ENCODE measurements at regions not wholly inside any gene's neighbourhood (a gene's known extent, or its start where the extent isn't known, plus 50 kb on each side); places are given as distances from the start of the nearest gene placed in this dataset.

DNA sequence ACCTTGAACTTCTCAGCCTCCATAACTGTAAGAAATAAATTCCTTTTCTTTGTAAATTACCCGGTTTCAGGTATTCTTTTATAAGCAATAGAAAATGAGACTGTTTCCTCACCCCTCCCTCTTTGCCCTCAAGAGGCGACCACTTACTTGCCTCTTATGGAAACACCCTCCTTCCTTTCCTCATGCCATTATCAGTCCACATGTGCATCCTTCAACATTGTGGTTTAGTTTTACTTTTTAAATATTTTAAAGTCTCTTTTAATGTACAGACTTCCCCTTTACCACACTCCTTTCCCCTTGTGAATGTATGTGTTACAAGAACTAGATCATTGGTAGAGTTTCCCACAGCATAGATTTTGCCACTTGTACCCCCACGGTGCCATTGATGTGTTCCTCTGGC, 202.4 kb upstream of the SIX2 start:
- TF ChIP-seq PPARA (CRISPR knock-in tag; IDR thresholded peaks at IDR 0.05; ENCODE audit: borderline replicate concordance): no peak
- no peak for TF ChIP-seq GLIS3 (CRISPR knock-in tag; IDR thresholded peaks at IDR 0.05)
- TF ChIP-seq, protein P1, sequence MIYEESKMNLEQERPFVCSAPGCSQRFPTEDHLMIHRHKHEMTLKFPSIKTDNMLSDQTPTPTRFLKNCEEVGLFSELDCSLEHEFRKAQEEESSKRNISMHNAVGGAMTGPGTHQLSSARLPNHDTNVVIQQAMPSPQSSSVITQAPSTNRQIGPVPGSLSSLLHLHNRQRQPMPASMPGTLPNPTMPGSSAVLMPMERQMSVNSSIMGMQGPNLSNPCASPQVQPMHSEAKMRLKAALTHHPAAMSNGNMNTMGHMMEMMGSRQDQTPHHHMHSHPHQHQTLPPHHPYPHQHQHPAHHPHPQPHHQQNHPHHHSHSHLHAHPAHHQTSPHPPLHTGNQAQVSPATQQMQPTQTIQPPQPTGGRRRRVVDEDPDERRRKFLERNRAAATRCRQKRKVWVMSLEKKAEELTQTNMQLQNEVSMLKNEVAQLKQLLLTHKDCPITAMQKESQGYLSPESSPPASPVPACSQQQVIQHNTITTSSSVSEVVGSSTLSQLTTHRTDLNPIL (CRISPR knock-in tag; IDR thresholded peaks at IDR 0.05; ENCODE audit: low read depth): no peak
- TF ChIP-seq ZNF565 (CRISPR knock-in tag; conservative IDR thresholded peaks at IDR 0.05; ENCODE audit: low read depth): no peak
- no peak for TF ChIP-seq CSDC2 (CRISPR knock-in tag; IDR thresholded peaks at IDR 0.05)
- TF ChIP-seq SNAI2 (CRISPR knock-in tag; IDR thresholded peaks at IDR 0.05): no peak
- TF ChIP-seq ZNF70 (CRISPR knock-in tag; IDR thresholded peaks at IDR 0.05): no peak
- no peak for TF ChIP-seq ESRRG (CRISPR knock-in tag; IDR thresholded peaks at IDR 0.05)
